Panc1 (cell line): ENCODE measurements at regions not wholly inside any gene's neighbourhood (a gene's known extent, or its start where the extent isn't known, plus 50 kb on each side); places are given as distances from the start of the nearest gene placed in this dataset.

Experiments used
- ATAC-seq: fragments of 200-7000 bp; cut with Tn5 transposase; 2 replicates; pipeline ENCODE4 v1.9.1; 2020; ENCODE audit warnings: mild to moderate bottlenecking, moderate library complexity
- BruUV-seq: library from RNA; stranded (reverse); fragments of 400-500 nt; replicated peaks from 2 replicates; lab custom pipeline; 2021; lab: Mats Ljungman, UMichigan
- CTCF ChIA-PET: fragments of 300-600 bp; sonication (Branson Sonifier 250); formaldehyde crosslinking; loops from one replicate; lab custom pipeline; 2022; ENCODE audit warnings: antibody characterized with exemption; lab: Charles Lee
- POLR2A ChIA-PET: fragments of 300-600 bp; sonication (Branson Sonifier 250); formaldehyde crosslinking; loops from one replicate; lab custom pipeline; 2022; ENCODE audit warnings: antibody characterized with exemption; lab: Charles Lee
- DNase-seq: peaks from one replicate; pipeline ENCODE4 v3.0.0-alpha.2; 2010; ENCODE audit warnings: low read depth, low spot score
- H3K27ac ChIP-seq: 2 replicates; pipeline ENCODE4 v1.5.1; 2011; ENCODE audit warnings: mild to moderate bottlenecking, low read length, inconsistent platforms
- H3K27me3 ChIP-seq: fragments of 200-500 bp; sonication (Bioruptor generic); 2 replicates; pipeline ENCODE4 v1.6.0; 2014; ENCODE audit warnings: low read length, inconsistent platforms; ENCODE audit not compliant: control insufficient read depth, insufficient read depth
- H3K36me3 ChIP-seq: fragments of 200-500 bp; sonication (Bioruptor generic); 2 replicates; pipeline ENCODE4 v1.5.1; 2014; ENCODE audit warnings: inconsistent platforms, mild to moderate bottlenecking, low read length, moderate library complexity; ENCODE audit not compliant: control insufficient read depth, insufficient read depth
- H3K4me1 ChIP-seq: 2 replicates; pipeline ENCODE4 v1.5.1; 2011; ENCODE audit warnings: inconsistent platforms, mild to moderate bottlenecking, low read length, moderate library complexity; ENCODE audit not compliant: control insufficient read depth, insufficient read depth
- H3K4me3 ChIP-seq, 2 experiments: 2 replicates each; pipeline ENCODE4 v1.5.1; 2011 to 2012; ENCODE audit warnings: low read depth in 2 of 2, low read length in 2 of 2, mild to moderate bottlenecking in 2 of 2, inconsistent platforms in 1 of 2, moderate library complexity in 1 of 2
- H3K9me3 ChIP-seq: fragments of 200-500 bp; sonication (Bioruptor generic); 2 replicates; pipeline ENCODE4 v1.5.1; 2014; ENCODE audit warnings: low read depth, mild to moderate bottlenecking, inconsistent platforms, low read length, moderate library complexity; ENCODE audit not compliant: control insufficient read depth, insufficient read depth
- CTCF ChIP-seq: fragments of 450-650 bp; IDR thresholded peaks from 2 replicates; pipeline ENCODE4 v1.5.1; 2017; ENCODE audit warnings: mild to moderate bottlenecking
- POLR2AphosphoS5 ChIP-seq: IDR thresholded peaks from 2 replicates; pipeline ENCODE4 v1.6.1; 2012; ENCODE audit warnings: mild to moderate bottlenecking, low read depth, low read length, moderate library complexity
- SIN3A ChIP-seq: IDR thresholded peaks from 2 replicates; pipeline ENCODE4 v1.6.1; 2012; ENCODE audit warnings: low read depth, mild to moderate bottlenecking, low read length, moderate library complexity, borderline replicate concordance; ENCODE audit not compliant: insufficient read depth
- TCF7L2 ChIP-seq: IDR thresholded peaks from 2 replicates; pipeline ENCODE4 v1.6.1; 2011; ENCODE audit warnings: mild to moderate bottlenecking, low read depth, low read length, inconsistent platforms
- in situ Hi-C: cut with HindIII; loops from 2 replicates; pipeline ENCODE4 v1.10.0; 2016; ENCODE audit warnings: low sequenced_read_pairs, low pct_unique_long_range_greater_than_20kb
- intact Hi-C: fragments of 100-400 bp; cut with micrococcal nuclease; formaldehyde crosslinking; loops from one replicate; pipeline ENCODE4 v1.10.0; 2022; ENCODE audit not compliant: unreplicated experiment
- TF ChIP-seq, protein P1 (sequence below), 2 experiments: IDR thresholded peaks; 2 replicates each; pipeline ENCODE4 v1.6.1; 2011 to 2012; ENCODE audit warnings: low read depth in 2 of 2, control low read depth in 1 of 2, low read length in 1 of 2, mild to moderate bottlenecking in 1 of 2, moderate library complexity in 1 of 2; ENCODE audit not compliant: insufficient read depth in 1 of 2

- DNase-seq (no peak), ATAC-seq (no peak)
- no TSS peak for BruUV-seq
- intact Hi-C loops, result no loop called here
- Histone ChIP-seq H3K9me3 (no peaks in the 10 kb centered on the region), H3K4me1 (no peaks in the 10 kb centered on the region), H3K36me3 (no peaks in the 10 kb centered on the region), H3K4me3 (no peak overlapping the region), H3K27ac (no peak overlapping the region), H3K27me3 (no peaks in the 10 kb centered on the region)
- TF ChIP-seq POLR2AphosphoS5 (no peak), SIN3A (no peak), CTCF (no peak), TCF7L2 (no peak)
- TF ChIP-seq, protein P1, sequence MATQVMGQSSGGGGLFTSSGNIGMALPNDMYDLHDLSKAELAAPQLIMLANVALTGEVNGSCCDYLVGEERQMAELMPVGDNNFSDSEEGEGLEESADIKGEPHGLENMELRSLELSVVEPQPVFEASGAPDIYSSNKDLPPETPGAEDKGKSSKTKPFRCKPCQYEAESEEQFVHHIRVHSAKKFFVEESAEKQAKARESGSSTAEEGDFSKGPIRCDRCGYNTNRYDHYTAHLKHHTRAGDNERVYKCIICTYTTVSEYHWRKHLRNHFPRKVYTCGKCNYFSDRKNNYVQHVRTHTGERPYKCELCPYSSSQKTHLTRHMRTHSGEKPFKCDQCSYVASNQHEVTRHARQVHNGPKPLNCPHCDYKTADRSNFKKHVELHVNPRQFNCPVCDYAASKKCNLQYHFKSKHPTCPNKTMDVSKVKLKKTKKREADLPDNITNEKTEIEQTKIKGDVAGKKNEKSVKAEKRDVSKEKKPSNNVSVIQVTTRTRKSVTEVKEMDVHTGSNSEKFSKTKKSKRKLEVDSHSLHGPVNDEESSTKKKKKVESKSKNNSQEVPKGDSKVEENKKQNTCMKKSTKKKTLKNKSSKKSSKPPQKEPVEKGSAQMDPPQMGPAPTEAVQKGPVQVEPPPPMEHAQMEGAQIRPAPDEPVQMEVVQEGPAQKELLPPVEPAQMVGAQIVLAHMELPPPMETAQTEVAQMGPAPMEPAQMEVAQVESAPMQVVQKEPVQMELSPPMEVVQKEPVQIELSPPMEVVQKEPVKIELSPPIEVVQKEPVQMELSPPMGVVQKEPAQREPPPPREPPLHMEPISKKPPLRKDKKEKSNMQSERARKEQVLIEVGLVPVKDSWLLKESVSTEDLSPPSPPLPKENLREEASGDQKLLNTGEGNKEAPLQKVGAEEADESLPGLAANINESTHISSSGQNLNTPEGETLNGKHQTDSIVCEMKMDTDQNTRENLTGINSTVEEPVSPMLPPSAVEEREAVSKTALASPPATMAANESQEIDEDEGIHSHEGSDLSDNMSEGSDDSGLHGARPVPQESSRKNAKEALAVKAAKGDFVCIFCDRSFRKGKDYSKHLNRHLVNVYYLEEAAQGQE (IDR thresholded peaks at IDR 0.05; ENCODE audit: insufficient read depth in 1 of 2, low read depth in 2 of 2, low read length in 1 of 2), result no peak
- ChIA-PET CTCF (no interaction called here), POLR2A (no interaction called here)
- in situ Hi-C loops, result no loop called here
These were observed 789.8 kb downstream of the TUSC7 start for GRCh38 chr3:117499189-117499870.

DNA sequence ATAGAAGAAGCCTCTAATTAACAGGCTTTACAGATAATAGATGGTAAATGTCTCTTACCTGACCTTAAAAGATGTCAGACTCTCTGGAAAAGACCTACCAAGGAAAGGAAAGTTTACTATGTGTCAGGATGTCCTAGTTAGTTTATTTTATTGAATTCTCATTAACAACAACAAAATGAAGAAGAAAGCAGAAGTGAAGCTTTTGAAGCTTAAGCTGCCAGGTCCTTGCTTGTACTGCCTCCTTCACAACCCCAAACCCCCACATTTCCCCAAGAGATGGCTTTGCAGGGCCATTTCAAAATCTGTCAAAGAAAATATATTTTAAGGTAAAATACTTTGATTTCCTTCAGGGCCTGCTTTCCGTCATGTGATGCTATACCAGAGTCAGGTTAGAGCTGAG, 798.4 kb downstream of the TUSC7 start:
- intact Hi-C loops, result no loop called here
- Histone ChIP-seq H3K4me1 (no peaks in the 10 kb centered on the region), H3K27ac (no peak overlapping the region), H3K27me3 (no peaks in the 10 kb centered on the region), H3K9me3 (no peaks in the 10 kb centered on the region), H3K4me3 (no peak overlapping the region), H3K36me3 (no peaks in the 10 kb centered on the region)
- no peak for DNase-seq
- no TSS peak for BruUV-seq
- CTCF ChIA-PET, result no interaction called here
- TF ChIP-seq SIN3A, result no peak
- TF ChIP-seq CTCF, result no peak
- TF ChIP-seq, protein P1 (IDR thresholded peaks at IDR 0.05; ENCODE audit: insufficient read depth in 1 of 2, low read depth in 2 of 2, low read length in 1 of 2), result no peak
- TF ChIP-seq TCF7L2, result no peak
- no peak for TF ChIP-seq POLR2AphosphoS5
- ATAC-seq, result no peak
- in situ Hi-C loops, result no loop called here
- POLR2A ChIA-PET, result no interaction called here
